C4-2B (cell line): ENCODE measurements at regions not wholly inside any gene's neighbourhood (a gene's known extent, or its start where the extent isn't known, plus 50 kb on each side); places are given as distances from the start of the nearest gene placed in this dataset.

Experiments used
- CTCF ChIP-seq: fragments of 450-650 bp; conservative IDR thresholded peaks from 2 replicates; pipeline ENCODE4 v1.5.1; 2017; ENCODE audit warnings: mild to moderate bottlenecking
- ZFX ChIP-seq: fragments of 450-650 bp; IDR thresholded peaks from 2 replicates; pipeline ENCODE4 v1.6.1; 2017

- TF ChIP-seq CTCF (no peak), ZFX (no peak)
Measured at GRCh38 chr1:199706826-199707606, 320.5 kb upstream of the NR5A2 start.
